Panc1 (cell line): ENCODE measurements at regions not wholly inside any gene's neighbourhood (a gene's known extent, or its start where the extent isn't known, plus 50 kb on each side); places are given as distances from the start of the nearest gene placed in this dataset.

Experiments used
- ATAC-seq: fragments of 200-7000 bp; cut with Tn5 transposase; 2 replicates; pipeline ENCODE4 v1.9.1; 2020; ENCODE audit warnings: mild to moderate bottlenecking, moderate library complexity
- BruUV-seq: library from RNA; stranded (reverse); fragments of 400-500 nt; replicated peaks from 2 replicates; lab custom pipeline; 2021; lab: Mats Ljungman, UMichigan
- CTCF ChIA-PET: fragments of 300-600 bp; sonication (Branson Sonifier 250); formaldehyde crosslinking; loops from one replicate; lab custom pipeline; 2022; ENCODE audit warnings: antibody characterized with exemption; lab: Charles Lee
- POLR2A ChIA-PET: fragments of 300-600 bp; sonication (Branson Sonifier 250); formaldehyde crosslinking; loops from one replicate; lab custom pipeline; 2022; ENCODE audit warnings: antibody characterized with exemption; lab: Charles Lee
- DNase-seq: peaks from one replicate; pipeline ENCODE4 v3.0.0-alpha.2; 2010; ENCODE audit warnings: low read depth, low spot score
- H3K27ac ChIP-seq: 2 replicates; pipeline ENCODE4 v1.5.1; 2011; ENCODE audit warnings: mild to moderate bottlenecking, low read length, inconsistent platforms
- H3K27me3 ChIP-seq: fragments of 200-500 bp; sonication (Bioruptor generic); 2 replicates; pipeline ENCODE4 v1.6.0; 2014; ENCODE audit warnings: low read length, inconsistent platforms; ENCODE audit not compliant: control insufficient read depth, insufficient read depth
- H3K36me3 ChIP-seq: fragments of 200-500 bp; sonication (Bioruptor generic); 2 replicates; pipeline ENCODE4 v1.5.1; 2014; ENCODE audit warnings: inconsistent platforms, mild to moderate bottlenecking, low read length, moderate library complexity; ENCODE audit not compliant: control insufficient read depth, insufficient read depth
- H3K4me1 ChIP-seq: 2 replicates; pipeline ENCODE4 v1.5.1; 2011; ENCODE audit warnings: inconsistent platforms, mild to moderate bottlenecking, low read length, moderate library complexity; ENCODE audit not compliant: control insufficient read depth, insufficient read depth
- H3K4me3 ChIP-seq, 2 experiments: 2 replicates each; pipeline ENCODE4 v1.5.1; 2011 to 2012; ENCODE audit warnings: low read depth in 2 of 2, low read length in 2 of 2, mild to moderate bottlenecking in 2 of 2, inconsistent platforms in 1 of 2, moderate library complexity in 1 of 2
- H3K9me3 ChIP-seq: fragments of 200-500 bp; sonication (Bioruptor generic); 2 replicates; pipeline ENCODE4 v1.5.1; 2014; ENCODE audit warnings: low read depth, mild to moderate bottlenecking, inconsistent platforms, low read length, moderate library complexity; ENCODE audit not compliant: control insufficient read depth, insufficient read depth
- CTCF ChIP-seq: fragments of 450-650 bp; IDR thresholded peaks from 2 replicates; pipeline ENCODE4 v1.5.1; 2017; ENCODE audit warnings: mild to moderate bottlenecking
- TCF7L2 ChIP-seq: IDR thresholded peaks from 2 replicates; pipeline ENCODE4 v1.6.1; 2011; ENCODE audit warnings: mild to moderate bottlenecking, low read depth, low read length, inconsistent platforms
- in situ Hi-C: cut with HindIII; loops from 2 replicates; pipeline ENCODE4 v1.10.0; 2016; ENCODE audit warnings: low sequenced_read_pairs, low pct_unique_long_range_greater_than_20kb
- intact Hi-C: fragments of 100-400 bp; cut with micrococcal nuclease; formaldehyde crosslinking; loops from one replicate; pipeline ENCODE4 v1.10.0; 2022; ENCODE audit not compliant: unreplicated experiment

- intact Hi-C loops (loop anchor here (5.0 kb wide), 2 partner anchors 177 to 227 kb away; no protein-coding TSS in a partner anchor), in situ Hi-C loops (no loop called here)
- H3K36me3 ChIP-seq, result no peaks in the 10 kb centered on the region
- BruUV-seq, result no TSS peak
- ATAC-seq (no peak), DNase-seq (peak; percentile 32)
- H3K4me3 ChIP-seq, result no peak overlapping the region
- ChIA-PET POLR2A (no interaction called here), CTCF (no interaction called here)
- H3K27ac ChIP-seq, result no peak overlapping the region
- H3K9me3 ChIP-seq, result no peaks in the 10 kb centered on the region
- no peaks in the 10 kb centered on the region for H3K27me3 ChIP-seq
- no peak for TF ChIP-seq TCF7L2
- peak; percentile 82 for TF ChIP-seq CTCF
- no peaks in the 10 kb centered on the region for H3K4me1 ChIP-seq
These were observed 59.9 kb upstream of the REG3A start for GRCh38 chr2:79219383-79219988.

- ChIA-PET CTCF (no interaction called here), POLR2A (no interaction called here)
- no peaks in the 10 kb centered on the region for H3K4me1 ChIP-seq
- H3K36me3 ChIP-seq, result no peaks in the 10 kb centered on the region
- ATAC-seq (no peak), DNase-seq (no peak)
- no peaks in the 10 kb centered on the region for H3K9me3 ChIP-seq
- BruUV-seq, result no TSS peak
- in situ Hi-C loops, result no loop called here
- H3K27me3 ChIP-seq, result no peaks in the 10 kb centered on the region
- no peak for TF ChIP-seq TCF7L2
- no peak overlapping the region for H3K27ac ChIP-seq
- no peak overlapping the region for H3K4me3 ChIP-seq
- intact Hi-C loops, result no loop called here
These were observed 50.8 kb upstream of the REG3A start for GRCh38 chr2:79210274-79210917.
